LHCN-M2 (cell line): ENCODE measurements at regions not wholly inside any gene's neighbourhood (a gene's known extent, or its start where the extent isn't known, plus 50 kb on each side); places are given as distances from the start of the nearest gene placed in this dataset.
A peak's percentile ranks its signal among the peaks of the same experiment; 100 is the strongest.

Source experiments
- DNase-seq: peaks from one replicate; pipeline ENCODE4 v3.0.0-alpha.2; 2012; ENCODE audit warnings: low read depth

GRCh38 chr15:69836526-69837230 lies 261.0 kb downstream of the TLE3 start:
- no peak for DNase-seq

GRCh38 chr15:69838338-69838737 lies 259.4 kb downstream of the TLE3 start:
- no peak for DNase-seq

GRCh38 chr15:69838994-69839393 lies 258.7 kb downstream of the TLE3 start:
- DNase-seq, result no peak

- DNase-seq, result no peak
These were observed 256.4 kb downstream of the TLE3 start for GRCh38 chr15:69841113-69841828.

- DNase-seq, result no peak
These were observed 254.9 kb downstream of the TLE3 start for GRCh38 chr15:69842851-69843250.

GRCh38 chr15:69843276-69843899 lies 254.3 kb downstream of the TLE3 start:
- no peak for DNase-seq

GRCh38 chr15:69843900-69844304 lies 253.8 kb downstream of the TLE3 start:
- DNase-seq, result no peak

GRCh38 chr15:69845159-69845558 lies 252.6 kb downstream of the TLE3 start:
- DNase-seq, result no peak

- no peak for DNase-seq
These were observed 250.1 kb downstream of the TLE3 start for GRCh38 chr15:69847625-69848024.

- DNase-seq, result no peak
These were observed 249.6 kb downstream of the TLE3 start for GRCh38 chr15:69848096-69848495.

GRCh38 chr15:69848551-69849231 lies 249.0 kb downstream of the TLE3 start:
- DNase-seq, result no peak

- DNase-seq, result no peak
These were observed 248.5 kb downstream of the TLE3 start for GRCh38 chr15:69849232-69849610.

- DNase-seq, result peak; percentile 3
These were observed 245.2 kb downstream of the TLE3 start for GRCh38 chr15:69852482-69852881.

- no peak for DNase-seq
These were observed 244.8 kb downstream of the TLE3 start for GRCh38 chr15:69852916-69853315.

GRCh38 chr15:69853544-69853951 lies 244.2 kb downstream of the TLE3 start:
- peak; percentile 39 for DNase-seq

GRCh38 chr15:69854001-69854400 lies 243.7 kb downstream of the TLE3 start:
- no peak for DNase-seq

- no peak for DNase-seq
These were observed 243.1 kb downstream of the TLE3 start for GRCh38 chr15:69854521-69855181.

- no peak for DNase-seq
These were observed 242.3 kb downstream of the TLE3 start for GRCh38 chr15:69855258-69856000.

- DNase-seq, result no peak
These were observed 240.5 kb downstream of the TLE3 start for GRCh38 chr15:69857250-69857649.

- DNase-seq, result no peak
These were observed 239.9 kb downstream of the TLE3 start for GRCh38 chr15:69857686-69858391.
